CD4-positive, alpha-beta T cell (primary cell): ENCODE measurements at regions not wholly inside any gene's neighbourhood (a gene's known extent, or its start where the extent isn't known, plus 50 kb on each side); places are given as distances from the start of the nearest gene placed in this dataset.

ENCODE experiments used
- ATAC-seq: fragments of 200-7000 bp; cut with Tn5 transposase; one replicate; pipeline ENCODE4 v1.10.0; 2022; ENCODE audit warnings: mild to moderate bottlenecking; ENCODE audit not compliant: poor library complexity
- CTCF ChIA-PET: fragments of 350-600 bp; sonication (Branson Sonifier 250); formaldehyde crosslinking; loops from one replicate; lab custom pipeline; 2021; ENCODE audit warnings: antibody characterized with exemption, inconsistent platforms; lab: Charles Lee
- POLR2A ChIA-PET: fragments of 350-600 bp; sonication (Branson Sonifier 250); formaldehyde crosslinking; loops from one replicate; lab custom pipeline; 2021; ENCODE audit warnings: antibody characterized with exemption, inconsistent platforms; lab: Charles Lee
- DNase-seq, 14 experiments: peaks; one replicate each; pipeline ENCODE4 v3.0.0-alpha.2; 2013 to 2020; ENCODE audit warnings: mixed read lengths in 2 of 14
- H3K27ac ChIP-seq, 2 donors: one replicate each; pipeline versions ENCODE4 v1.5.1 to v1.7.0; 2013; ENCODE audit warnings: low read length in 2 of 2, low read depth in 1 of 2, mild to moderate bottlenecking in 1 of 2
- H3K27me3 ChIP-seq, 2 experiments: 1 replicate in 1 of 2; 2 replicates in 1 of 2; pipeline versions ENCODE4 v1.6.1 to v1.7.0; 2013; ENCODE audit warnings: low read length in 2 of 2, control low read depth in 1 of 2, mild to moderate bottlenecking in 1 of 2, moderate library complexity in 1 of 2; ENCODE audit not compliant: insufficient read depth in 2 of 2, control insufficient read depth in 1 of 2
- H3K36me3 ChIP-seq: one replicate; pipeline ENCODE4 v1.6.1; 2013; ENCODE audit warnings: low read length, control low read depth; ENCODE audit not compliant: insufficient read depth
- H3K4me1 ChIP-seq: one replicate; pipeline ENCODE4 v1.6.1; 2013; ENCODE audit warnings: low read length, control low read depth; ENCODE audit not compliant: insufficient read depth
- H3K4me3 ChIP-seq: one replicate; pipeline ENCODE4 v1.5.1; 2013; ENCODE audit warnings: mild to moderate bottlenecking, low read length, moderate library complexity
- H3K9me3 ChIP-seq, 2 experiments: 1 replicate in 1 of 2; 2 replicates in 1 of 2; pipeline versions ENCODE4 v1.6.1 to v1.7.0; 2013; ENCODE audit warnings: low read length in 2 of 2, mild to moderate bottlenecking in 2 of 2, control low read depth in 1 of 2, moderate library complexity in 1 of 2; ENCODE audit not compliant: control insufficient read depth in 1 of 2, insufficient read depth in 1 of 2
- H3K27ac Mint-ChIP-seq: one replicate; pipeline ENCODE4 v1.8.0; 2020; ENCODE audit warnings: mixed read lengths
- H3K27me3 Mint-ChIP-seq: one replicate; pipeline ENCODE4 v1.8.0; 2021; ENCODE audit warnings: mixed read lengths
- H3K36me3 Mint-ChIP-seq: one replicate; pipeline ENCODE4 v1.8.0; 2021; ENCODE audit warnings: low read depth, mixed read lengths
- H3K4me1 Mint-ChIP-seq: one replicate; pipeline ENCODE4 v1.8.0; 2021; ENCODE audit warnings: low read depth, mixed read lengths
- H3K4me3 Mint-ChIP-seq: one replicate; pipeline ENCODE4 v1.8.0; 2020; ENCODE audit warnings: mild to moderate bottlenecking, mixed read lengths
- H3K9me3 Mint-ChIP-seq: one replicate; pipeline ENCODE4 v1.8.0; 2020; ENCODE audit warnings: mixed read lengths
- intact Hi-C, 2 experiments: fragments of 100-400 bp; cut with DNase I in 1 of 2; cut with micrococcal nuclease in 1 of 2; formaldehyde crosslinking; loops; one replicate each; pipeline versions ENCODE4 v1.15.1 to v1.9.0; 2023 to 2025; cut with DNase I, micrococcal nuclease
- TF ChIP-seq, protein P1 (sequence below): fragments of 200-600 bp; IDR thresholded peaks from one replicate; pipeline ENCODE4 v1.8.0; 2022; ENCODE audit warnings: antibody characterized with exemption, mild to moderate bottlenecking

DNA sequence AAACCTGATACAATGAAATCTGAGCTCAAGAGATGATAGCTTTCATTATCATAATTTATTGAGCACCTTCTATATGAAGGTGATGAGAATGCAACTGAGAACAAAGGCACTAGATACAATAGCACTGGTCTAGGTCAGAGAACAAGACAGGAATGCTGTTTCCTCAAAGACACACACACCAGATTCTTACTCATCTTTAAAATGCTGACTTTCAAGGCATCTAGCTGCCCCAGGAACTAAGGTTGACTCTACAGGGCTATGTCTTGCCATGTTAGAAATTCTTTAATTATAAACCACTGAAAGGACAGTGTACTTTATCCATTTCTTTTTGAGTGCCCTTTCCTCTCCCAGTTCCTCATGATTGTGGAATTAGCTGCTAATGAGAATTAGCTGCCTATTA lies 195.4 kb upstream of the RMST start:
- no peaks in the 10 kb centered on the region for H3K36me3 ChIP-seq
- ChIA-PET POLR2A (no interaction called here), CTCF (no interaction called here)
- no peak for ATAC-seq
- TF ChIP-seq, protein P1, sequence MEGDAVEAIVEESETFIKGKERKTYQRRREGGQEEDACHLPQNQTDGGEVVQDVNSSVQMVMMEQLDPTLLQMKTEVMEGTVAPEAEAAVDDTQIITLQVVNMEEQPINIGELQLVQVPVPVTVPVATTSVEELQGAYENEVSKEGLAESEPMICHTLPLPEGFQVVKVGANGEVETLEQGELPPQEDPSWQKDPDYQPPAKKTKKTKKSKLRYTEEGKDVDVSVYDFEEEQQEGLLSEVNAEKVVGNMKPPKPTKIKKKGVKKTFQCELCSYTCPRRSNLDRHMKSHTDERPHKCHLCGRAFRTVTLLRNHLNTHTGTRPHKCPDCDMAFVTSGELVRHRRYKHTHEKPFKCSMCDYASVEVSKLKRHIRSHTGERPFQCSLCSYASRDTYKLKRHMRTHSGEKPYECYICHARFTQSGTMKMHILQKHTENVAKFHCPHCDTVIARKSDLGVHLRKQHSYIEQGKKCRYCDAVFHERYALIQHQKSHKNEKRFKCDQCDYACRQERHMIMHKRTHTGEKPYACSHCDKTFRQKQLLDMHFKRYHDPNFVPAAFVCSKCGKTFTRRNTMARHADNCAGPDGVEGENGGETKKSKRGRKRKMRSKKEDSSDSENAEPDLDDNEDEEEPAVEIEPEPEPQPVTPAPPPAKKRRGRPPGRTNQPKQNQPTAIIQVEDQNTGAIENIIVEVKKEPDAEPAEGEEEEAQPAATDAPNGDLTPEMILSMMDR, result no peak
- Mint-ChIP-seq H3K27me3 (peaks cover 10% of the 10 kb centered on the region), H3K36me3 (no peaks in the 10 kb centered on the region), H3K9me3 (peaks cover 5% of the 10 kb centered on the region), H3K4me1 (no peaks in the 10 kb centered on the region), H3K27ac (no peak overlapping the region), H3K4me3 (no peak overlapping the region)
- intact Hi-C loops, result no loop called here
- H3K9me3 ChIP-seq, result no peaks in the 10 kb centered on the region
- no peak for DNase-seq
- no peak overlapping the region for H3K4me3 ChIP-seq
- no peak overlapping the region for H3K27ac ChIP-seq
- H3K27me3 ChIP-seq, result no peaks in the 10 kb centered on the region
- H3K4me1 ChIP-seq, result no peaks in the 10 kb centered on the region

DNA sequence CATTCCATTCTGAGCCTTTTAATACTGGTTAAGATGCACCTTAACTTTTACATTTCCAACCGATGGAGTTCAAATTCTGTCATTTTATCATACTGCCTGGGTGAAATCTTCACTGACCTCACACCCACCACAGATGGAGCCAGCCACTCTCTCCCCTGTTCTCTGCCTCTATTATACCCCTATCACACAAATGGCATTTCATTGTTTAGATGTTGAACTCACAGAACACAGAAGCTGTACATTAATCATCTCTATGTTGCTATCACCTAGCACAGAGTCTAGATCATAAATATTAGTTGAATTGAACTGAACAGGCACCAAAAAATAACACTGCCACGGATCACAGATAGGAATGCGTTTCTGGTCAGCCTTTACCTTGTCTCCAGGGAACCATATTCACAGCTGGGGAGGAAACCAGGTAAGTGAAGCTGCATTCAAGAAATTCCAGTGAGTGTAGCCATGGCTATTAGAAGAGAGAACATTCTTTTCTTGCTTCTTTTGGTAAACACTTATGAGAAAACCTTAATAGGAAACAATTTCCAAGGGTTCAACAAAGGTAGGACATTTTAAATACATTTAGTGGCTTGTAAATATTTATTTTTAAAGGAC lies 194.9 kb upstream of the RMST start:
- DNase-seq, result no peak
- CTCF ChIA-PET, result no interaction called here
- Histone ChIP-seq H3K27ac (no peak overlapping the region), H3K36me3 (no peaks in the 10 kb centered on the region), H3K27me3 (no peaks in the 10 kb centered on the region), H3K4me3 (no peak overlapping the region), H3K9me3 (no peaks in the 10 kb centered on the region), H3K4me1 (no peaks in the 10 kb centered on the region)
- POLR2A ChIA-PET, result no interaction called here
- no peak overlapping the region for H3K27ac Mint-ChIP-seq
- ATAC-seq, result no peak
- H3K4me1 Mint-ChIP-seq, result no peaks in the 10 kb centered on the region
- intact Hi-C loops, result no loop called here
- no peak overlapping the region for H3K4me3 Mint-ChIP-seq
- H3K36me3 Mint-ChIP-seq, result no peaks in the 10 kb centered on the region
- H3K27me3 Mint-ChIP-seq, result peaks cover 10% of the 10 kb centered on the region
- TF ChIP-seq, protein P1, result no peak
- peaks cover 5% of the 10 kb centered on the region for H3K9me3 Mint-ChIP-seq

DNA sequence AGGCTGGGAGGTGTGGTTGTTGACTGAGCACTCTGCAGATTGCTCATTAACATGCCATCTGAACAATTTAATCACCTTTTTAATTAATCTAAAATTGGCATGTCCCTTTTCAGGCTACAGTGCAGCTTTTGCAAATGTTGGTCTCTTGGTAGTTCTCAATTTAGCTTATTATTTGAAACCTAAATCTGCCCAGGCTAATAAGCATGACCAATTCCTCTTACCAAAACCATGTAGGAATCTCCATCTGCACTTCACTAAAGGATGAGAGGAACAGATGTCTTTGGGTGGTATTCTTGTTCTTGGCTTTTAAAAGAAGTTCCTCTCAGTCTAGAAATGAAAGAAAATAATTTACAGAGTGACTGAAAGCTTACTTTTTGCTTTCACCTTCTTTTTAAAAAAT lies 190.1 kb upstream of the RMST start:
- no peaks in the 10 kb centered on the region for H3K36me3 Mint-ChIP-seq
- peaks cover 7% of the 10 kb centered on the region for H3K9me3 Mint-ChIP-seq
- Histone ChIP-seq H3K4me3 (no peak overlapping the region), H3K9me3 (no peaks in the 10 kb centered on the region), H3K4me1 (no peaks in the 10 kb centered on the region), H3K27ac (no peak overlapping the region), H3K36me3 (no peaks in the 10 kb centered on the region), H3K27me3 (peaks cover 0 to 13% of the 10 kb centered on the region in 2 experiments)
- DNase-seq (no peak), ATAC-seq (no peak)
- ChIA-PET POLR2A (no interaction called here), CTCF (no interaction called here)
- H3K27me3 Mint-ChIP-seq, result peaks cover 47% of the 10 kb centered on the region
- intact Hi-C loops, result no loop called here
- TF ChIP-seq, protein P1, result no peak
- H3K27ac Mint-ChIP-seq, result no peak overlapping the region
- no peaks in the 10 kb centered on the region for H3K4me1 Mint-ChIP-seq
- H3K4me3 Mint-ChIP-seq, result no peak overlapping the region
